COLO829 (cell line): ENCODE measurements at regions not wholly inside any gene's neighbourhood (a gene's known extent, or its start where the extent isn't known, plus 50 kb on each side); places are given as distances from the start of the nearest gene placed in this dataset.
"Not testable (repeated sequence)": the region's sequence is repeated elsewhere in the genome, so short reads cannot be mapped to it uniquely, and the experiment has no call there.

Experiments
- DNase-seq: peaks from one replicate; pipeline ENCODE4 v3.0.0; 2012; ENCODE audit warnings: low spot score

DNA sequence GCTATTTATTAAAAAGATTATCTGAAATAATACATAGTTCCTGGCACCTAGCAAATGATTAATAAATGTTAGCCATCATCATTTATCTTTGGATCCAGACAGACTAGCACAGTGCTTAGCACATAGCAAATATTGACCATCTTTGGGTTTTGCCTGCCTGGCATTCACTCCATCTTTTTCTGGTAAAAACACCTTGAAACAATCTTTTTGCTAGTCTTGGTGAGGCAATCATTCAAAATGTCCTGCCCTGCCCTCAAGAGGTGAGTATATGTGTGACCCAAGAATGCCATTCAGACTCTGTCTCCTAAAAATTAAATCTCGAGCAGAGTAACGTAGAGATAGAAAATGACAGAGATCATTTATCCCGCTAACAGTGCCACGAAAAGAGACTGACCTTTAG, 78.3 kb upstream of the ZNF280D start:
- DNase-seq, result no peak

DNA sequence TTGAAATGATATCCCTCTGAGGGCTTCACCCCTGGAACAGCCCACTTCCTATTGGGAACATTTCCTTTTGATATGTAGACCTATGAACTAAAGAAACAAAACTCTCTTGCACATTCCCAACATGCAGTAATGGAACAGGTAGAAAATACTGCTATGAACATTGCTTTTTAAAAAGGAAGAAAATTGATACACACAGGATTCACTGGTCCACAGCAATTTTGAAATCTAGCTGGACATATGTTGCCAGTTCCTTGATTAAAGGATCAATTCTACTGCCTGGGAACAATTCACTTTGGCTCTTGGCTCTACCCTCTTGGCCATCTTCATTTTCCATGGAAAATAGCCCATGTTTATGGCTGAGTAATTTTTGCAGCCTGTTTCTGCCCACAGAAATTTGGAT, 74.9 kb upstream of the ZNF280D start:
- no peak for DNase-seq

GRCh38 chr15:56806148-56806536, 72.8 kb upstream of the ZNF280D start:
- no peak for DNase-seq

GRCh38 chr15:56805466-56806147, 72.3 kb upstream of the ZNF280D start:
- peak; percentile 67 for DNase-seq

- DNase-seq, result no peak
Observed at GRCh38 chr15:56804938-56805337, 71.6 kb upstream of the ZNF280D start.

- no peak for DNase-seq
Observed at GRCh38 chr15:56804279-56804678, 71.0 kb upstream of the ZNF280D start.

GRCh38 chr15:56802161-56802560, 68.9 kb upstream of the ZNF280D start:
- no peak for DNase-seq

GRCh38 chr15:56798639-56799038, 65.3 kb upstream of the ZNF280D start:
- no peak for DNase-seq

DNA sequence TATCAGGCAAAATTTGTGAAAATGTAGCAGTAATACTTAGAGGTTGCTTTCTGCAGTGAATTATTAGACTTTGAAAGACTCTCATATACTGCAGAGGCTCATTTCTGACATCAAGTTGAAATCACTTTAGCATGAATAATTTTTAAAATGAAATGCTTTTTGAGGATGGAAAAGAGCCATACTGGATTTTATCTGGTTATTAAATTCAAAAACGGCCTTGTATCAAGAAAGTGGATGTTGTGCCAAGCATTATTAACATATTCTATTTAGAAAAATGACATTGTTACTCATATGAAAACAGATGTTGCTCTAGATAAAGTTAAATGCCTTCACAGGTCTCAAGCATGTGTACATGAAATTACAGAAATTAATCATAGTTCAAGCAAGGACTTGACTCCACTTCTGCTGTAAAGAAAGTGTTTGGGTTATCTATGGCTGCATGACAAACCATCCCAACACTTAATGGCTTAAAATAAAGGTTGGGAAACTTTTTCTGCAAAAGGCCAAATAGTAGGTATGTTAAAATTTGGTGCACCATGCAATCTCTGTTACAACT, 64.5 kb upstream of the ZNF280D start:
- DNase-seq, result no peak

DNA sequence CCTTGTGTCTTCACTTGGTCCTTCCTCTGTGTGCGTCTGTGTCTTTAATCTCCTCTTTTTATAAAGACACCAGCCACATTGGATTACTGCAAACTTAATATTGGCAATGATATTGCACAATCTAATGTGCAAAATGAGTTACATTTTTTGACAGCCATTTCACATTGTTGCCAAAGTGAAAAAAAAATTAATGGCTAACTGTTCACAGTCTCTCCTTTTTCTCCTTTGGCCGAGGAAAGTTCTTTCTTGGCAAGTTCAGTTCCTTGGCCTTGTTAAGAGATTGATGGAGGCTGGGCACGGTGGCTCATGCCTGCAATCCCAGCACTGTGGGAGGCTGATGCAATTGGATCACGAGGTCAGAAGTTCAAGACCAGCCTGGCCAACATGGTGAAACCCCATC, 62.2 kb upstream of the ZNF280D start:
- no peak for DNase-seq

GRCh38 chr15:56794553-56795329, 61.4 kb upstream of the ZNF280D start:
- no peak for DNase-seq

GRCh38 chr15:56794165-56794552, 60.9 kb upstream of the ZNF280D start:
- no peak for DNase-seq

DNA sequence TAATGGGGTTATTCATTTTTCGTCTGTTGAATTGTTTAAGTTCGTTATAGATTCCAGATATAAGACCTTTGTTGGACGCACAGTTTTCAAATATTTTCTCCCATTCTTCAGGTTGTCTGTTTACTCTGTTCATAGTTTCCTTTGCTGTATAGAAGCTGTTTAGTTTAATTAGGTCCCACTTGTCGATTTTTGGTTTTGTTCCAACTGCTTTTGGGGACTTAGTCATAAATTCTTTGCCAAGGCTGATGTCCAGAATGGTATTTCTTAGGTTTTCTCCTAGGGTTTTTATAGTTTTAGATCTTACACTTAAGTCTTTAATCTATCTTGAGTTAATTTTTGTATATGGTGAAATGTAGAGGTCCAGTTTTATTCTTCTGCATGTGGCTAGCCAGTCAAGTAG, 58.9 kb upstream of the ZNF280D start:
- no peak for DNase-seq

- not testable (repeated sequence) for DNase-seq
Observed at GRCh38 chr15:56791521-56791920, 58.2 kb upstream of the ZNF280D start.

- no peak for DNase-seq
Observed at GRCh38 chr15:56788359-56788758, 55.0 kb upstream of the ZNF280D start.

DNA sequence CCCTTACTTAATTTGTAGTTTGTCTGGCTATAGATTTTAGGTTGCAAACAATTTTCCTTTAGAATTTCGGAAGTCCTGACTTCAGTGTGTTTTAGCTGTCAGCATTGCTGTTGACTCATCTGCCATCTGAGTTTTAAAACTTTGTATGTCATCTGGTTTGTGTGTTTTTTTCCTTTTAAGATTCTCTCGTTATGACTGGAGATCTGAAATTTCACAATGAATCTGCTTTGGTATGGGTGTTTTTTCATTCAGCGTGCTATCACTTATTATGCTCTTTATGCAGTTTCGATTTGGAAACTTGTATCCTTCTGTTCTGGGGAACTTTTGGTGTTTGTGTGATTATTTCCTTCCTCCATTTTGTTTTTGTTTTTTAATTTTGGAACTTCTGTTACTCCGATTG, 53.7 kb upstream of the ZNF280D start:
- DNase-seq, result no peak

DNA sequence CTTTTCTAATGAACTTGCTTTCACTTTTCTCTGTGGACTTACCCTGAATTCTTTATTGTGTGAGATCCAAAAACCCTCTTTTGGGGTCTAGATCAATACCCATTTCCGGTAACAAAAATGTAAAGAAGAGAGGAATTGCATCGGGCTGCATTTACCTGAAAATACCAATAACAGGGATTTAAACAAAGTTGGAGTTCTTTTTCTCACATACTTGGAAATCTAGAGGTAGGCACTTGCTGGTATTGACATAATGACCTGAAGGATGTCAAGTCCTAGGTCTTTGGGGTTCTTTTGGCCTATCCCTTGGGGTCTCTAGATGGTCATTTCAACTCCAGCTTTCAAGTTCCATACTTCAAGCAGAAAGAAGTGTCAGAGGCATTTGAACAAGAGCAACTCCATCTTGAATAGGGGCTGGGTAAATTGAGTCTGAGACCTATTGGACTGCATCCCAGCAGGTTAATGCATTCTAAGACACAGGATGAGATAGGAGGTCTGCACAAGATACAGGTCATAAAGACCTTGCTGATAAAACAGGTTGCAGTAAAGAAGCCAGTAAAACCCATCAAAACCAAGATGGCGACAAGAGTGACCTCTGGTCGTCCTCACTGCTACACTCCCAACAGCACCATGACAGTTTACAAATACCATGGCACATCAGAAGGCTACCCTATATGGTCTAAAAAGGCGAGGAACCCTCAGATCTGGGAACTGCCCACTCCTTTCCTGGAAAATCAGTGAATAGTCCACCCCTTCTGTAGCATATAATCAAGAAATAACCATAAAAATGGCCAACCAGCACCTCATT, 50.8 kb upstream of the ZNF280D start:
- DNase-seq, result no peak

GRCh38 chr15:56783156-56783856, 50.0 kb upstream of the ZNF280D start:
- no peak for DNase-seq
